Immature natural killer cell (primary cell): ENCODE measurements at regions not wholly inside any gene's neighbourhood (a gene's known extent, or its start where the extent isn't known, plus 50 kb on each side); places are given as distances from the start of the nearest gene placed in this dataset.

ENCODE experiments used
- DNase-seq, 3 donors: peaks; one replicate each; pipeline ENCODE4 v3.0.0; 2022; ENCODE audit warnings: mixed read lengths in 1 of 3
- H3K27ac Mint-ChIP-seq, 6 donors: one replicate each; pipeline ENCODE4 v1.8.0; 2020; ENCODE audit warnings: mixed read lengths in 6 of 6, mild to moderate bottlenecking in 5 of 6, inconsistent platforms in 4 of 6, moderate library complexity in 3 of 6
- H3K27me3 Mint-ChIP-seq, 3 donors: one replicate each; pipeline ENCODE4 v1.8.0; 2020 to 2021; ENCODE audit warnings: low read depth in 3 of 3, mild to moderate bottlenecking in 3 of 3, mixed read lengths in 3 of 3, moderate library complexity in 3 of 3, inconsistent platforms in 1 of 3
- H3K36me3 Mint-ChIP-seq, 3 donors: one replicate each; pipeline ENCODE4 v1.8.0; 2020; ENCODE audit warnings: mixed read lengths in 3 of 3, inconsistent platforms in 2 of 3, mild to moderate bottlenecking in 2 of 3
- H3K4me1 Mint-ChIP-seq, 2 donors: one replicate each; pipeline ENCODE4 v1.8.0; 2020; ENCODE audit warnings: inconsistent platforms in 2 of 2, mild to moderate bottlenecking in 2 of 2, mixed read lengths in 2 of 2, moderate library complexity in 1 of 2
- H3K4me3 Mint-ChIP-seq, 5 donors: one replicate each; pipeline ENCODE4 v1.8.0; 2020; ENCODE audit warnings: mild to moderate bottlenecking in 5 of 5, mixed read lengths in 5 of 5, inconsistent platforms in 3 of 5, moderate library complexity in 3 of 5
- H3K9me3 Mint-ChIP-seq, 6 donors: one replicate each; pipeline ENCODE4 v1.8.0; 2020; ENCODE audit warnings: mild to moderate bottlenecking in 6 of 6, mixed read lengths in 6 of 6, inconsistent platforms in 4 of 6, moderate library complexity in 3 of 6

DNA sequence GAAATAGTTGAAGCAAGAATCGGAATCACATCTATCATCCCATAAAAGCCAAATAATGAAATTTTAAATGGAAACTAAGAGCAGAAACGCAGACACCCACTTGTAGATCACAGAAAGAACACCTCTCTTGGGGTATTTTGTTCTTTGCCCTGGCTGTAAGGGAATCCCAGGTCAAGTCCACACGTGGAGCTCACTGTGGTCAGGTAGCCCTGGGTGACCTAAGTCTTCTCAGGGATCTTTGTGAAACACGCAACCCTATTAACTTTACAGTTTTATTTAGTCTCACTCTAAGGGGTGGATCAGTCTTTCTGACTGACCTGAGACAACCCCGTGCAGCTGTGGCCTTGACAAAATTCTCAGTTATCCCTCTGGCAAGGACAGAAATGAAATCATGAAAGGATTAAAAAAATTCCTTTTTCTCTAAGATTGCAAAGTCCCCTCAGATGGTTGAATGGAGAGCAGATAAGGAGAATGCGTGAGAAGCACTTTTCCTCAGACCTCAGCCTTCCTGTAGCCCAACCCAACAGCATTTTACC lies 111.6 kb downstream of the NREP start:
- peaks cover 0 to 7% (median 0%) of the 10 kb centered on the region in 3 donors for H3K27me3 Mint-ChIP-seq
- no peak overlapping the region for H3K4me3 Mint-ChIP-seq
- H3K4me1 Mint-ChIP-seq, result no peaks in the 10 kb centered on the region
- no peak for DNase-seq
- no peaks in the 10 kb centered on the region for H3K9me3 Mint-ChIP-seq
- peaks cover 0 to 3% (median 0%) of the 10 kb centered on the region in 3 donors for H3K36me3 Mint-ChIP-seq
- no peak overlapping the region for H3K27ac Mint-ChIP-seq

GRCh38 chr5:111643499-111643898 lies 113.5 kb downstream of the NREP start:
- Mint-ChIP-seq H3K9me3 (peaks cover 0 to 14% (median 4%) of the 10 kb centered on the region in 6 donors), H3K36me3 (peaks cover 0 to 5% (median 5%) of the 10 kb centered on the region in 3 donors), H3K4me1 (no peaks in the 10 kb centered on the region), H3K27me3 (peaks cover 0 to 7% (median 0%) of the 10 kb centered on the region in 3 donors), H3K4me3 (no peak overlapping the region), H3K27ac (no peak overlapping the region)
- no peak for DNase-seq

GRCh38 chr5:111641533-111642233 lies 115.3 kb downstream of the NREP start:
- H3K4me3 Mint-ChIP-seq, result no peak overlapping the region
- peaks cover 0 to 5% (median 5%) of the 10 kb centered on the region in 3 donors for H3K36me3 Mint-ChIP-seq
- no peak for DNase-seq
- peaks cover 0 to 10% (median 2%) of the 10 kb centered on the region in 3 donors for H3K27me3 Mint-ChIP-seq
- H3K27ac Mint-ChIP-seq, result no peak overlapping the region
- H3K9me3 Mint-ChIP-seq, result peaks cover 0 to 15% (median 6%) of the 10 kb centered on the region in 6 donors
- no peaks in the 10 kb centered on the region for H3K4me1 Mint-ChIP-seq

GRCh38 chr5:111639912-111640311 lies 117.1 kb downstream of the NREP start:
- Mint-ChIP-seq H3K9me3 (peaks cover 0 to 15% (median 6%) of the 10 kb centered on the region in 6 donors), H3K27me3 (peaks cover 0 to 6% (median 2%) of the 10 kb centered on the region in 3 donors), H3K27ac (no peak overlapping the region), H3K4me3 (no peak overlapping the region), H3K4me1 (no peaks in the 10 kb centered on the region), H3K36me3 (peaks cover 0 to 5% (median 5%) of the 10 kb centered on the region in 3 donors)
- no peak for DNase-seq

DNA sequence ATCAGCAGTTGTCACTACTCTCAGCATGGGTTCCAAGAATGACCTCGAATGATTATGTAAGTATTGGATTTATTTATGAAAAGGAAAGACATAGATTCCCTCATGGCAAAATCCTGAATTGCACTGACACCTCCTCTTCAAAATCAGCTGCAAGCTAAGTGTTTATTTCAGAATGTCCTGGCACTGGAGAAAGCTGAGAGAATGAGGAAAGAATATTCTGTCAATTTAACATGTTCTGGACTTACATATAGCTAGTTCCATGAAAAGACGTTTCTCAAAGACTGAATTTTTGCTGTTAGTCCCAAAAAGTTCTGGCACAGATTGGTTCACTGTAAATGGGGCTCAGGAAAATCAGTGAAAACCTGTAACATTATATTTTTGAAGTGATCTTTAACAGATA lies 120.3 kb downstream of the NREP start:
- no peak overlapping the region for H3K27ac Mint-ChIP-seq
- no peak overlapping the region for H3K4me3 Mint-ChIP-seq
- no peaks in the 10 kb centered on the region for H3K4me1 Mint-ChIP-seq
- peaks cover 0 to 3% (median 2%) of the 10 kb centered on the region in 3 donors for H3K27me3 Mint-ChIP-seq
- DNase-seq, result no peak
- peaks cover 0 to 5% (median 5%) of the 10 kb centered on the region in 3 donors for H3K36me3 Mint-ChIP-seq
- peaks cover 0 to 15% (median 6%) of the 10 kb centered on the region in 6 donors for H3K9me3 Mint-ChIP-seq

DNA sequence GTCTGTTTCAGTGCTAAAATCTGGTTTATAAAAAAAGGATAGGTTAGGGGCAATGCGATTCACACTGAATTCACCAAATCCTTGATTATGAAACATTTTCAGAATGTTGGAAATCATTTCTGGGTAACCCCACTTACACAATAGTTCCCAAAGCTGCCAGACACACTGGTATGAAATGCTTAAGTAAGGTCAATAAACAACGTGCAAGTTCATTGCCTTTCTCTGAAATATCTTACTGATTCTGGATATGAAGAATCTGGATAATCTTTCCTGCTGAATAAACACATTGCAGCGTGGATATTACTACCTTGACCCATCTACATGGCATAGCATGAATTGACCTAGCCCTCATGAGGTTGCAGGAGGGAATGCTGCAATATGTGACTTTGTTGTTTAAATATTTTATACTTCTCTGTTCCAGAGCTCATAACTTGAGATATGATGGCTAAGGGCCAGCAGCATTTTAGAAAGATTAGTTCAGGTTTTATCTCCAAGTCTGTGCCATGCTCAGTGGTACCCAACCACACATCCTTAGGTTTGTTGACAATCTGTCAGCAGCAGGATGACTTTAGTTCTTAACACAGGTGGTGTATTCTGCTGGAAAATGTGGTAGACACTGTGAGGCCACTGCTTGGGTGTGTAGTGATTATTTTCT lies 121.0 kb downstream of the NREP start:
- H3K27ac Mint-ChIP-seq, result no peak overlapping the region
- peaks cover 0 to 3% (median 2%) of the 10 kb centered on the region in 3 donors for H3K27me3 Mint-ChIP-seq
- no peak for DNase-seq
- H3K36me3 Mint-ChIP-seq, result peaks cover 0 to 5% (median 5%) of the 10 kb centered on the region in 3 donors
- no peaks in the 10 kb centered on the region for H3K4me1 Mint-ChIP-seq
- H3K9me3 Mint-ChIP-seq, result peaks cover 0 to 15% (median 6%) of the 10 kb centered on the region in 6 donors
- no peak overlapping the region for H3K4me3 Mint-ChIP-seq

DNA sequence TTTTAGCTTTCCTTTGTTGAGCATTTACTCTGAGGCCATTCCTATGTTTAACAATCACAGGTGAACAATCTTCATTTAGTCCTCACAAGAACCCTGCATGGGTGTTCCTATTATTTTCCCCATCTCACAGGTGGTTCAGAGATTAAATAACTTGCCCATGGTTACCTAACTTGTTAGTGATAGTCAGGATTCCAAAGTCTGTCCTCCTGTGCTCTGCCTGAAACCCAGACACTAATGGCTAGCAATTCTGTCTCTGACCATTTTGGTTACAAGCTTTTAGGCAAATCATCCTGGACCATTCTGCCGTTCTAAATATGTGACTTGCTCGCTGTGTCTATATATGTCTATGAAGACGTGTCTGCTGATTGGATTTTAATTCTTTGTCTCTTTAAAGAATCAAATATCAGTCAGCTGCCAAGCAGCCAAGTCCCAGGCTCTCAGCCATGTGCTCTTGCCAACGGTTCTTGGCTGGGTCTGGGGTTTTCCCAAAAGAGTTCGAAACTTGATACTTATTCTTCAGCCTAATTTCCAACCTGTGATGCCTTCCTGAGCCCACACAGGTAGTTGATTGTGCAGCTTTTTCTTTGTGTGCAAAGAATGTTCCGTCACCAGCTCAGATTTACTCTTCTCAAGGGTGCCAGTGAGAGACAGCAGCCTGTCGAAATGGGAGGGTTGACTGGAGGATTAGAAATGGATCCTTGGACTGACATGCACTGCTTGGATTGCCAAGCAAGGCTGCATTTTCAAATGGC lies 121.7 kb downstream of the NREP start:
- Mint-ChIP-seq H3K27me3 (peaks cover 0 to 3% (median 2%) of the 10 kb centered on the region in 3 donors), H3K4me1 (no peaks in the 10 kb centered on the region), H3K27ac (no peak overlapping the region), H3K4me3 (no peak overlapping the region), H3K36me3 (peaks cover 0 to 5% (median 5%) of the 10 kb centered on the region in 3 donors), H3K9me3 (peaks cover 0 to 15% (median 6%) of the 10 kb centered on the region in 6 donors)
- DNase-seq, result no peak

DNA sequence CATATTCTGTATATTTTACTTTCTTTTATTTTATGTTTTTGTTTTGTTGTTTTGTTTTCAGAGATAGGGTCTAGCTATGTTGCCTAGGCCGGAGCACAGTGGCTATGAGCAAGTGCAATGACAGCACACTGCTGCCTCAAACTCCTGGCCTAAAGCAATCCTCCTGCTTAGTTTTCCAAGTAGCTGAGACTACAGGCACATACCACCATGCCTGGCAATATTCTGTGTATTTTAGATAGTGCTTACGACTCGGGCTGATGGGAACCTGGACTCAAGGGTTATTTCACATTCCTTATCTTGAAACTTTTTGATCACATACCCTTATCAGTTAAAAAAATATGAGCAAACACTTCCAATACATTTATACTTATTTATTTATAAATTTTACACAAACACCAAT lies 119.0 kb upstream of the STARD4 start:
- H3K9me3 Mint-ChIP-seq, result no peaks in the 10 kb centered on the region
- no peaks in the 10 kb centered on the region for H3K4me1 Mint-ChIP-seq
- H3K27ac Mint-ChIP-seq, result no peak overlapping the region
- peaks cover 0 to 2% (median 0%) of the 10 kb centered on the region in 3 donors for H3K27me3 Mint-ChIP-seq
- no peak for DNase-seq
- H3K36me3 Mint-ChIP-seq, result peaks cover 0 to 8% (median 2%) of the 10 kb centered on the region in 3 donors
- no peak overlapping the region for H3K4me3 Mint-ChIP-seq

- no peaks in the 10 kb centered on the region for H3K4me1 Mint-ChIP-seq
- peaks cover 0 to 2% (median 2%) of the 10 kb centered on the region in 3 donors for H3K27me3 Mint-ChIP-seq
- peaks cover 0 to 8% (median 5%) of the 10 kb centered on the region in 3 donors for H3K36me3 Mint-ChIP-seq
- DNase-seq, result no peak
- H3K9me3 Mint-ChIP-seq, result peaks cover 0 to 2% (median 0%) of the 10 kb centered on the region in 6 donors
- H3K4me3 Mint-ChIP-seq, result no peak overlapping the region
- no peak overlapping the region for H3K27ac Mint-ChIP-seq
Observed at GRCh38 chr5:111628901-111629300, 116.6 kb upstream of the STARD4 start.

DNA sequence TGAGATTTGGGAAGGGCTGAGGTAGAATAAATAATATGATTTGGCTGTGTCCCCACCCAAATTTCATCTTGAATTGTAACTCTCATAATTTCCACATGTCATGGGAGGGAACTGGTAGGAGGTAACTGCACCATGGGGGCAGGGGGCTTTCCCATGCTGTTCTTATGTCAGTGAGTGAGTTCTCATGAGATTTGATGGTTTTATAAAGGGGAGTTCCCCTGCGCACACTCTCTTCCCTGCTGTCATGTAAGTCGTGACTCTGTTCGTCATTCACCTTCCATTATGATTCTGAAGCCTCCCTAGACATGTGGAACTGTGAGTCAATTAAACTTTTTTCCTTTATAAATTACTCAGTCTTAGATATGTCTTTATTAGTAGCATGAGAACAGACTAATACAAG lies 115.5 kb upstream of the STARD4 start:
- Mint-ChIP-seq H3K4me1 (no peaks in the 10 kb centered on the region), H3K27me3 (peaks cover 0 to 2% (median 2%) of the 10 kb centered on the region in 3 donors), H3K27ac (no peak overlapping the region), H3K36me3 (peaks cover 0 to 8% (median 5%) of the 10 kb centered on the region in 3 donors), H3K4me3 (no peak overlapping the region), H3K9me3 (peaks cover 0 to 2% (median 0%) of the 10 kb centered on the region in 6 donors)
- no peak for DNase-seq

DNA sequence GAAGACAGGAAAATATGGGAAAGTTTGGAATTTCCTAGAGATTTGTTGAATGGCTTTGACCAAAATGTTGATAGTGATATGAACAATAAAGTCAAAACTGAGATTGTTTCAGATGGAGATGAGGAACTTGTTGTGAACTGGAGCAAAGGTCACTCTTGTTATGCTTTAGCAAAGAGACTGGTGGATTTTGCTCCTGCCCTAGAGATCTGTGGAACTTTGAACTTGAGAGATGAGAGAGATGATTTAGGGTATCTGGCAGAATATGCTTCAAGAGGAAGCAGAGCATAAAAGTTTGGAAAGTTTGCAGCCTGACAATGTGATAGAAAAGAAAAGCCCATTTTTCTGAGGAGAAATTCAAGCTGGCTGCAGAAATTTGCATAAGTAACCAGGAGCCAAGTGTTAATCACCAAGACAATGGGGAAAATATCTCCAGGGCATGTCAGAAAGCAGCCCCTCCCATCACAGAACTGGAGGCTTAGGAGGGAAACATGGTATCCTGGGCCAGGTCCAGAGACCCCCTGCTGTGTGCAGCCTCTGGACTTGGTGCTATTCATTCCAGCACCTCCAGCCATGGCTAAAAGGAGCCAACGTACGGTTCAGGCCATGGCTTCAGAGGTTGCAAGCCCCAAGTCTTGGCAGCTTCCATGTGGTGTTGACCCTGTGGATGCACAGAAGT lies 114.3 kb upstream of the STARD4 start:
- no peak for DNase-seq
- H3K27ac Mint-ChIP-seq, result no peak overlapping the region

DNA sequence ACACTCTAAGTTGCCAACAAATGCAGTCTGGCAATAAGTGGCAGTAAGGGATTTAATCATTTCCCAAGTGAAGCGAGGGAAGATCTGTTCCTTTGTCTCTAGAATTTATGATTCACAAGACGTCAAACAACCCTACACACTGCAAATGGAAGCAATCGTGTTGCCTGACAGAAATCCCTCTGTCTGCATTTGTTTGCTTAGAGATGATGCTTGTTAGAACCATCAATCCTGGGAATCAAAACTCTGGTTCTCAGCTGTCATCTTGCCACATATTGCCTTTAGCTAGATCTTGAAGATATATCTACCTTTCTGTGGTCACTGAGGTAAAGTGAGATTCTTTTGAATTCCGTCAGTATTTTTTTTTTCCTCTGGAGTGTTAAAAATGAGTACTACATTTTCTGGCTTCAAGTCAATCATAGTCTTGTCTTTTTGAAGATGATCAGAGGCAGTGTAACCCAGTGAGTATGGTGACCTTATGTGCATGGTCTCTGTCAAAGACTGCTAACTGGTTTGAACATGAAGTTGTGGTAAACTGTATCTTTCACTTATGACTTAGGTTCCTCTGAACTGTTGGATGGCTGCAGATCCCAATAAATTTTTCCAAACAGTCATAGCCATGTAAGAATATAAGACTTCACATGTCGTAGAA lies 106.4 kb upstream of the STARD4 start:
- no peak overlapping the region for H3K27ac Mint-ChIP-seq
- H3K9me3 Mint-ChIP-seq, result no peaks in the 10 kb centered on the region
- no peak overlapping the region for H3K4me3 Mint-ChIP-seq
- no peaks in the 10 kb centered on the region for H3K36me3 Mint-ChIP-seq
- peaks cover 0 to 5% (median 2%) of the 10 kb centered on the region in 3 donors for H3K27me3 Mint-ChIP-seq
- H3K4me1 Mint-ChIP-seq, result no peaks in the 10 kb centered on the region
- DNase-seq, result no peak

More for the DNA sequence above, 114.3 kb upstream of the STARD4 start:
- Mint-ChIP-seq H3K4me1 (no peaks in the 10 kb centered on the region), H3K36me3 (peaks cover 0 to 8% (median 5%) of the 10 kb centered on the region in 3 donors), H3K4me3 (no peak overlapping the region), H3K27me3 (peaks cover 0 to 2% (median 2%) of the 10 kb centered on the region in 3 donors), H3K9me3 (peaks cover 0 to 2% (median 0%) of the 10 kb centered on the region in 6 donors)

GRCh38 chr5:111615054-111615453 lies 102.7 kb upstream of the STARD4 start:
- no peak overlapping the region for H3K4me3 Mint-ChIP-seq
- H3K4me1 Mint-ChIP-seq, result no peaks in the 10 kb centered on the region
- no peak for DNase-seq
- no peak overlapping the region for H3K27ac Mint-ChIP-seq
- peaks cover 1 to 5% (median 2%) of the 10 kb centered on the region in 3 donors for H3K27me3 Mint-ChIP-seq
- H3K36me3 Mint-ChIP-seq, result peaks cover 0 to 7% (median 0%) of the 10 kb centered on the region in 3 donors
- peaks cover 0 to 9% (median 0%) of the 10 kb centered on the region in 6 donors for H3K9me3 Mint-ChIP-seq
